H1 (cell line): ENCODE measurements at regions not wholly inside any gene's neighbourhood (a gene's known extent, or its start where the extent isn't known, plus 50 kb on each side); places are given as distances from the start of the nearest gene placed in this dataset.

ENCODE experiments used
- CTCF ChIA-PET: fragments of 300-600 bp; sonication (Branson Sonifier 250); formaldehyde crosslinking; loops from one replicate; lab custom pipeline; 2021; ENCODE audit not compliant: partially characterized antibody; lab: Charles Lee
- POLR2A ChIA-PET: fragments of 300-600 bp; sonication (Branson Sonifier 250); formaldehyde crosslinking; loops from one replicate; lab custom pipeline; 2021; ENCODE audit warnings: inconsistent platforms; ENCODE audit not compliant: partially characterized antibody; lab: Charles Lee
- DNase-seq, 2 experiments: peaks; one replicate each; pipeline versions ENCODE4 v3.0.0 to v3.0.0-alpha.2; 2010 to 2022; ENCODE audit warnings: low spot score in 2 of 2, low read depth in 1 of 2, mixed read lengths in 1 of 2
- FAIRE-seq: peaks from 2 replicates; lab custom pipeline; 2011; peaks lifted over from hg19 to GRCh38; lab: Jason Lieb, UNC
- H2AFZ ChIP-seq: 2 replicates; pipeline ENCODE4 v1.8.1; 2012; ENCODE audit warnings: low read length, inconsistent platforms
- H2AK5ac ChIP-seq: 2 replicates; pipeline ENCODE4 v1.6.1; 2013; ENCODE audit warnings: low read depth, low read length
- H2BK120ac ChIP-seq: replicated peaks from 2 replicates; pipeline ENCODE3; 2013; ENCODE audit warnings: low read depth, low read length, inconsistent platforms
- H2BK12ac ChIP-seq: 2 replicates; pipeline ENCODE4 v1.6.1; 2013; ENCODE audit warnings: low read depth, low read length
- H2BK15ac ChIP-seq: 2 replicates; pipeline ENCODE4 v1.6.1; 2013; ENCODE audit warnings: low read length
- H2BK20ac ChIP-seq: 2 replicates; pipeline ENCODE4 v1.6.1; 2013; ENCODE audit warnings: low read length
- H2BK5ac ChIP-seq: 2 replicates; pipeline ENCODE4 v1.6.1; 2013; ENCODE audit warnings: low read depth, low read length
- H3K14ac ChIP-seq: 2 replicates; pipeline ENCODE4 v1.6.1; 2013; ENCODE audit warnings: inconsistent platforms; ENCODE audit not compliant: insufficient read length
- H3K18ac ChIP-seq: 2 replicates; pipeline ENCODE4 v1.6.1; 2013; ENCODE audit warnings: low read length; ENCODE audit errors: extremely low read depth
- H3K23ac ChIP-seq: 2 replicates; pipeline ENCODE4 v1.6.1; 2013; ENCODE audit warnings: inconsistent platforms; ENCODE audit not compliant: insufficient read length
- H3K23me2 ChIP-seq: 2 replicates; pipeline ENCODE4 v1.6.1; 2013; ENCODE audit warnings: low read depth, low read length
- H3K27ac ChIP-seq: 2 replicates; pipeline ENCODE4 v1.6.1; 2011; ENCODE audit warnings: low read depth, low read length, inconsistent platforms
- H3K27me3 ChIP-seq, 4 experiments: replicated peaks in 1 of 4; 1 replicate in 1 of 4; 2 replicates in 3 of 4; pipeline versions ENCODE4 v1.6.1 to v1.8.1; 2011 to 2013; ENCODE audit warnings: low read length in 3 of 4, mild to moderate bottlenecking in 3 of 4, inconsistent platforms in 2 of 4, mixed read lengths in 2 of 4, moderate library complexity in 1 of 4; ENCODE audit not compliant: control insufficient read depth in 3 of 4, insufficient read depth in 3 of 4; ENCODE audit errors: extremely low read depth in 1 of 4
- H3K36me3 ChIP-seq, 4 experiments: 2 replicates each; pipeline versions ENCODE4 v1.6.1 to v1.8.1; 2011 to 2013; ENCODE audit warnings: mild to moderate bottlenecking in 4 of 4, low read length in 3 of 4, moderate library complexity in 2 of 4, control low read depth in 1 of 4, inconsistent platforms in 1 of 4; ENCODE audit not compliant: insufficient read depth in 4 of 4, control insufficient read depth in 2 of 4
- H3K4ac ChIP-seq: replicated peaks from 2 replicates; pipeline ENCODE3; 2013; ENCODE audit warnings: low read length, low read depth, mixed read lengths, inconsistent platforms; ENCODE audit not compliant: insufficient read length
- H3K4me1 ChIP-seq, 4 experiments: replicated peaks in 1 of 4; 1 replicate in 1 of 4; 2 replicates in 3 of 4; pipeline versions ENCODE4 v1.6.1 to v1.8.1; 2011 to 2013; ENCODE audit warnings: low read length in 3 of 4, inconsistent platforms in 2 of 4, mixed read lengths in 1 of 4; ENCODE audit not compliant: insufficient read depth in 4 of 4, control insufficient read depth in 3 of 4
- H3K4me2 ChIP-seq, 2 experiments: 2 replicates each; pipeline versions ENCODE4 v1.6.1 to v1.8.1; 2011 to 2013; ENCODE audit warnings: low read depth in 2 of 2, low read length in 2 of 2, control low read depth in 1 of 2, inconsistent platforms in 1 of 2, mild to moderate bottlenecking in 1 of 2; ENCODE audit not compliant: insufficient read depth in 1 of 2
- H3K4me3 ChIP-seq, 4 experiments: fragments of 200-600, 300-600 bp in 1 of 4; sonication (generic), shearing (Covaris generic), sonication (Bioruptor Twin) in 1 of 4; 2 replicates each; pipeline versions ENCODE4 v1.5.1 to v1.8.1; 2011 to 2016; ENCODE audit warnings: low read length in 4 of 4, low read depth in 3 of 4, control low read depth in 2 of 4, inconsistent platforms in 2 of 4, mild to moderate bottlenecking in 2 of 4, mixed read lengths in 1 of 4, moderate library complexity in 1 of 4; ENCODE audit not compliant: insufficient read depth in 2 of 4; ENCODE audit errors: extremely low read depth in 1 of 4
- H3K56ac ChIP-seq: replicated peaks from 2 replicates; pipeline ENCODE3; 2013; ENCODE audit warnings: low read depth, mild to moderate bottlenecking, mixed read lengths, low read length, inconsistent platforms; ENCODE audit not compliant: insufficient read length
- H3K79me1 ChIP-seq: 2 replicates; pipeline ENCODE4 v1.6.1; 2013; ENCODE audit warnings: low read depth, low read length, control low read depth
- H3K79me2 ChIP-seq, 2 experiments: 2 replicates each; pipeline versions ENCODE4 v1.6.1 to v1.8.1; 2012 to 2013; ENCODE audit warnings: low read length in 2 of 2, mild to moderate bottlenecking in 2 of 2, inconsistent platforms in 1 of 2; ENCODE audit not compliant: insufficient read depth in 2 of 2, control insufficient read depth in 1 of 2
- H3K9ac ChIP-seq, 4 experiments: replicated peaks in 1 of 4; 1 replicate in 1 of 4; 2 replicates in 3 of 4; pipeline versions ENCODE4 v1.6.1 to v1.8.1; 2011 to 2013; ENCODE audit warnings: low read depth in 3 of 4, low read length in 3 of 4, control low read depth in 2 of 4, mild to moderate bottlenecking in 2 of 4, moderate library complexity in 2 of 4, inconsistent platforms in 1 of 4; ENCODE audit errors: extremely low read depth in 1 of 4
- H3K9me3 ChIP-seq, 2 experiments: 2 replicates each; pipeline versions ENCODE4 v1.6.1 to v1.8.1; 2012 to 2013; ENCODE audit warnings: mild to moderate bottlenecking in 2 of 2, moderate library complexity in 2 of 2, control low read depth in 1 of 2, inconsistent platforms in 1 of 2, low read depth in 1 of 2, low read length in 1 of 2, mixed read lengths in 1 of 2; ENCODE audit not compliant: insufficient read depth in 2 of 2
- H4K20me1 ChIP-seq, 2 experiments: replicated peaks in 1 of 2; 2 replicates each; pipeline versions ENCODE3 to v1.8.1; 2011 to 2013; ENCODE audit warnings: inconsistent platforms in 2 of 2, low read length in 2 of 2, mild to moderate bottlenecking in 1 of 2; ENCODE audit not compliant: insufficient read depth in 2 of 2, control insufficient read depth in 1 of 2
- H4K5ac ChIP-seq: 2 replicates; pipeline ENCODE4 v1.6.1; 2013; ENCODE audit warnings: low read length, low read depth, mixed read lengths, inconsistent platforms; ENCODE audit not compliant: insufficient read length
- H4K8ac ChIP-seq: 2 replicates; pipeline ENCODE4 v1.8.0; 2013; ENCODE audit warnings: mild to moderate bottlenecking, moderate library complexity, low read length, inconsistent platforms; ENCODE audit not compliant: insufficient read depth; ENCODE audit errors: extremely low read depth
- H4K91ac ChIP-seq: replicated peaks from 2 replicates; pipeline ENCODE3; 2013; ENCODE audit warnings: low read length, mixed read lengths, inconsistent platforms; ENCODE audit not compliant: insufficient read length
- BACH1 ChIP-seq: IDR thresholded peaks from 2 replicates; pipeline ENCODE4 v1.6.1; 2012; ENCODE audit warnings: low read length, improper control_type of control experiment
- CHD2 ChIP-seq: IDR thresholded peaks from 2 replicates; pipeline ENCODE4 v1.6.1; 2012; ENCODE audit warnings: low read length, improper control_type of control experiment
- CTBP2 ChIP-seq: IDR thresholded peaks from 2 replicates; pipeline ENCODE4 v1.7.0; 2011; ENCODE audit warnings: borderline replicate concordance, mild to moderate bottlenecking, moderate library complexity, mixed read lengths, low read length; ENCODE audit not compliant: insufficient read depth, insufficient read length
- HDAC2 ChIP-seq, 2 experiments: fragments of 300-600 bp in 1 of 2; sonication (generic) in 1 of 2; IDR thresholded peaks; 2 replicates each; pipeline ENCODE4 v1.6.1; 2011 to 2012; ENCODE audit warnings: low read depth in 2 of 2, low read length in 2 of 2, mild to moderate bottlenecking in 2 of 2, moderate library complexity in 2 of 2, borderline replicate concordance in 1 of 2, inconsistent platforms in 1 of 2
- NANOG ChIP-seq: IDR thresholded peaks from 2 replicates; pipeline ENCODE4 v1.6.1; 2011; ENCODE audit warnings: low read length, low read depth, mild to moderate bottlenecking, inconsistent platforms; ENCODE audit not compliant: insufficient read depth, poor library complexity, severe bottlenecking
- PHF8 ChIP-seq: fragments of 200-600 bp; sonication (generic); conservative IDR thresholded peaks from 2 replicates; pipeline ENCODE4 v1.7.1; 2012; ENCODE audit warnings: low read depth, mild to moderate bottlenecking, inconsistent platforms, low read length, moderate library complexity
- POU5F1 ChIP-seq: IDR thresholded peaks from 2 replicates; pipeline ENCODE4 v1.6.1; 2011; ENCODE audit warnings: low read depth, mild to moderate bottlenecking, low read length, moderate library complexity
- RNF2 ChIP-seq: fragments of 200-900, 300-1000 bp; sonication (generic); IDR thresholded peaks from 2 replicates; pipeline ENCODE4 v1.7.1; 2016; ENCODE audit warnings: borderline replicate concordance, low read depth, mild to moderate bottlenecking, antibody characterized with exemption, low read length; ENCODE audit not compliant: poor library complexity, severe bottlenecking; ENCODE audit errors: missing control alignments
- SIRT6 ChIP-seq: IDR thresholded peaks from one replicate; pipeline ENCODE4 v1.7.1; 2012; ENCODE audit warnings: low read length, inconsistent platforms
- SUZ12 ChIP-seq: fragments of 200-600 bp; sonication (generic); IDR thresholded peaks from 2 replicates; pipeline ENCODE4 v1.6.1; 2012; ENCODE audit warnings: mild to moderate bottlenecking, inconsistent platforms, low read length, moderate library complexity, mixed read lengths
- TAF1 ChIP-seq: IDR thresholded peaks from 2 replicates; pipeline ENCODE4 v1.6.1; 2011; ENCODE audit warnings: mild to moderate bottlenecking, low read depth, low read length
- WGBS, 2 experiments: shearing (Covaris generic) in 1 of 2; methylation state at CpG; one replicate each; pipeline versions ENCODE4 v1.1.6 to v1.1.7; 2013 to 2015; ENCODE audit warnings: low lambda C conversion rate in 2 of 2, mixed read lengths in 2 of 2, inconsistent platforms in 1 of 2, low coverage in 1 of 2, missing lambda C conversion rate in 1 of 2; ENCODE audit not compliant: insufficient replicate concordance in 2 of 2, insufficient coverage in 1 of 2, insufficient read length in 1 of 2; ENCODE audit errors: extremely low coverage in 1 of 2, missing lambda C conversion rate in 1 of 2; 5-methylcytosine and 5-hydroxymethylcytosine counted together
- TF ChIP-seq, protein P1 (sequence below): IDR thresholded peaks from 2 replicates; pipeline ENCODE4 v1.6.1; 2011; ENCODE audit warnings: low read length, improper control_type of control experiment

DNA sequence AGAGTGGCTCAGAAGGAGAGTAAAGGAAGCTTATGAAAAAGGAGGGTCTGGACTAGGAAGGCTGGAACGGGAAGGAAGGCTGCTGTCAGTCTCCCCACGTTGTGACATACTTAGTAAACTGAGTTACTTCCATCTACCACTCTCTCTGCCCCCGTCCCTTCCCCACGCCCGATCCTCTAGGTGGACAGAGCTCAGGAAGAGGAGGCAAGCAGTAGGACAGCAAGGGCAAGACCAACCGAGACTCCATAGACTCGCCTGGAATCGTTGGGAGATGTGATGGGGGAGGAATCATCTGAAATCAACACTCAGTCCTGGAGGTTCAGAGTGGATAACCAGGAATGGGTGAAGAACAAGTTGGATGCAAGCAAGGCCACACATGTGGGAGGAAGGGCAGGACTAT is 240.7 kb downstream of the BUD13 start:
- H3K36me3 ChIP-seq, result no peaks in the 10 kb centered on the region
- H3K4me3 ChIP-seq, result no peak overlapping the region
- H2AK5ac ChIP-seq, result no peak overlapping the region; the same call in 1 of the 2 replicates
- H3K79me1 ChIP-seq, result no peaks in the 10 kb centered on the region
- H4K91ac ChIP-seq, result no peak overlapping the region
- 0 out of 2 replicates have a peak overlapping the region, but pooled peaks have one; percentile 36 for H2BK20ac ChIP-seq
- H3K79me2 ChIP-seq, result no peaks in the 10 kb centered on the region
- peak overlapping the region; percentile 73 for H2BK15ac ChIP-seq
- DNase-seq, result no peak
- POLR2A ChIA-PET, result no interaction called here
- FAIRE-seq, result no peak
- no peak overlapping the region for H3K9ac ChIP-seq
- no peak overlapping the region for H4K8ac ChIP-seq
- no peak overlapping the region for H3K27ac ChIP-seq
- H3K56ac ChIP-seq, result no peak overlapping the region
- no peaks in the 10 kb centered on the region for H4K20me1 ChIP-seq
- no peak overlapping the region for H2AFZ ChIP-seq
- peaks cover 0 to 4% (median 1%) of the 10 kb centered on the region in 4 experiments; a peak in 2 of 7 replicates for H3K4me1 ChIP-seq
- 0 out of 2 replicates have a peak overlapping the region, but pooled peaks have one; percentile 2 for H2BK12ac ChIP-seq
- CTCF ChIA-PET, result interaction anchor here (0.7 to 11.6 kb wide), 9 partner anchors 10 to 316 kb away, joined by 3 to 96 read pairs (median 5); no protein-coding TSS in a partner anchor
- H3K23me2 ChIP-seq, result no peaks in the 10 kb centered on the region; the same call in 1 of the 2 replicates
- no peak overlapping the region for H3K14ac ChIP-seq
- no peak overlapping the region for H3K4ac ChIP-seq
- no peak overlapping the region for H3K23ac ChIP-seq
- no peaks in the 10 kb centered on the region for H3K9me3 ChIP-seq
- H3K4me2 ChIP-seq, result no peak overlapping the region
- H4K5ac ChIP-seq, result no peak overlapping the region
- H2BK120ac ChIP-seq, result no peak overlapping the region
- 94% methylated on average over 8 of the region's 8 CpGs; no CpG with 5 or more reads in 1 of the 2 experiments for WGBS, 2 experiments
- H2BK5ac ChIP-seq, result no peak overlapping the region
- peaks cover 0 to 3% (median 0%) of the 10 kb centered on the region in 4 experiments; a peak in 1 of 7 replicates for H3K27me3 ChIP-seq
- no peak overlapping the region for H3K18ac ChIP-seq
- TF ChIP-seq CHD2 (no peak), PHF8 (no peak), CTBP2 (no peak), SUZ12 (no peak), TAF1 (no peak), SIRT6 (no peak), NANOG (no peak), POU5F1 (no peak), RNF2 (no peak), BACH1 (no peak), HDAC2 (IDR thresholded peaks at IDR 0.05; ENCODE audit: borderline replicate concordance in 1 of 2, low read depth in 2 of 2, low read length in 2 of 2) (no peak)
- TF ChIP-seq, protein P1, sequence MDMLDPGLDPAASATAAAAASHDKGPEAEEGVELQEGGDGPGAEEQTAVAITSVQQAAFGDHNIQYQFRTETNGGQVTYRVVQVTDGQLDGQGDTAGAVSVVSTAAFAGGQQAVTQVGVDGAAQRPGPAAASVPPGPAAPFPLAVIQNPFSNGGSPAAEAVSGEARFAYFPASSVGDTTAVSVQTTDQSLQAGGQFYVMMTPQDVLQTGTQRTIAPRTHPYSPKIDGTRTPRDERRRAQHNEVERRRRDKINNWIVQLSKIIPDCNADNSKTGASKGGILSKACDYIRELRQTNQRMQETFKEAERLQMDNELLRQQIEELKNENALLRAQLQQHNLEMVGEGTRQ, result no peak
